ENCODE measurements at regions not wholly inside any gene's neighbourhood (a gene's known extent, or its start where the extent isn't known, plus 50 kb on each side); places are given as distances from the start of the nearest gene placed in this dataset.

DNA sequence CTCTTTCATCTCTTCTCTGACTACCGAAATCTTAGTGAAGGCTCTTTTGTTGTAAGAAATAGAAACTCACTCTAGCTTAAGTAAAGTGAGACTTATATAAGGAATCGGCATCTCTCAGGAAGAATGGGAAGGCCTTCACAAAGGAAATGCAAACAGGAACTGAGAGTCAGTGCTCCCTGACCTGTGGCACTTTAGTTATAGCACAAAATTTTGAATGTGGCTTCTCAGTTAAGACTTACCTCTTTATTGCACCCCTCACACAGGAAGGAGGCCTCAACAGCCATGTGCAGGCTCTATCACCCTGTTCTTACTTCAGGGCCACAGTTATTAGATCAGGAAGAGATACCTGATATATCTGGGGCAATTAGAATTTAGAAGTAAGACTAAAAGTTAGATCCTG lies 224.7 kb upstream of the EGLN3 start:
- no peak overlapping the region for H3K27ac ChIP-seq (ENCODE audit: low read depth, low read length)
- no peaks in the 10 kb centered on the region for H3K9me3 ChIP-seq (ENCODE audit: control insufficient read depth, insufficient read depth, low read length)
- H3K9ac ChIP-seq (ENCODE audit: low read depth, low read length) = no peak overlapping the region
- no peaks in the 10 kb centered on the region for H3K36me3 ChIP-seq (ENCODE audit: control insufficient read depth, insufficient read depth, low read length)
- no peaks in the 10 kb centered on the region for H3K27me3 ChIP-seq (ENCODE audit: control insufficient read depth, insufficient read depth, low read length)
- H3K4me1 ChIP-seq (ENCODE audit: control insufficient read depth, insufficient read depth, low read length) = 0 out of 2 replicates have a peak, but pooled peaks cover 1% of the 10 kb centered on the region
- no peak overlapping the region for H3K4me3 ChIP-seq (ENCODE audit: low read depth, low read length)

- H3K27ac ChIP-seq (ENCODE audit: low read depth, low read length) = no peak overlapping the region
- H3K4me3 ChIP-seq (ENCODE audit: low read depth, low read length) = no peak overlapping the region
- H3K27me3 ChIP-seq (ENCODE audit: control insufficient read depth, insufficient read depth, low read length) = no peaks in the 10 kb centered on the region
- no peaks in the 10 kb centered on the region for H3K4me1 ChIP-seq (ENCODE audit: control insufficient read depth, insufficient read depth, low read length)
- H3K36me3 ChIP-seq (ENCODE audit: control insufficient read depth, insufficient read depth, low read length) = no peaks in the 10 kb centered on the region
- H3K9me3 ChIP-seq (ENCODE audit: control insufficient read depth, insufficient read depth, low read length) = no peaks in the 10 kb centered on the region
- no peak overlapping the region for H3K9ac ChIP-seq (ENCODE audit: low read depth, low read length)
Measured at GRCh38 chr14:34174973-34175372, 224.1 kb upstream of the EGLN3 start.

DNA sequence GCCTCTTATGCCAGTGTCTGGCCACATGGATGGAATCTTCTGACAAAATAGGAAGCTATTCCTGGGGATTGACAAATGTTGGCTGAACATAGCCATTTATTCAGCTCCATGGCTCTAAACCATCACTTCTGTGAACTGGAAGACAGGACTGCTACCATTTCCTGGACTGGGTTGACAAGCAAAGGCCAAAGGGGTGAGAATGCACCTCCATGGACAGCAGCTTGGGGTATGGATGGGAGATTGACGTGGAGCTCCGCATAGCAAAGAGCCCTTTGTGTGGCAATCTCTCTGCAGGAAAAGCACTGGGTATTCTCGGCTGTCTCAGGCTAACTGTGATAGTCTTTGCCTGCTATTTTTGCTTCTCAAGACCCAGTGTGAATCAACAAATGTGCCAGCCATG lies 223.0 kb upstream of the EGLN3 start:
- Histone ChIP-seq H3K36me3 (ENCODE audit: control insufficient read depth, insufficient read depth, low read length) (no peaks in the 10 kb centered on the region), H3K9ac (ENCODE audit: low read depth, low read length) (no peak overlapping the region), H3K4me3 (ENCODE audit: low read depth, low read length) (no peak overlapping the region), H3K9me3 (ENCODE audit: control insufficient read depth, insufficient read depth, low read length) (no peaks in the 10 kb centered on the region), H3K27me3 (ENCODE audit: control insufficient read depth, insufficient read depth, low read length) (no peaks in the 10 kb centered on the region), H3K4me1 (ENCODE audit: control insufficient read depth, insufficient read depth, low read length) (no peaks in the 10 kb centered on the region), H3K27ac (ENCODE audit: low read depth, low read length) (no peak overlapping the region)

- Histone ChIP-seq H3K4me1 (ENCODE audit: control insufficient read depth, insufficient read depth, low read length) (no peaks in the 10 kb centered on the region), H3K9ac (ENCODE audit: low read depth, low read length) (no peak overlapping the region), H3K36me3 (ENCODE audit: control insufficient read depth, insufficient read depth, low read length) (no peaks in the 10 kb centered on the region), H3K9me3 (ENCODE audit: control insufficient read depth, insufficient read depth, low read length) (no peaks in the 10 kb centered on the region), H3K27ac (ENCODE audit: low read depth, low read length) (no peak overlapping the region), H3K27me3 (ENCODE audit: control insufficient read depth, insufficient read depth, low read length) (no peaks in the 10 kb centered on the region), H3K4me3 (ENCODE audit: low read depth, low read length) (no peak overlapping the region)
Measured at GRCh38 chr14:34172550-34173368, 221.9 kb upstream of the EGLN3 start.

DNA sequence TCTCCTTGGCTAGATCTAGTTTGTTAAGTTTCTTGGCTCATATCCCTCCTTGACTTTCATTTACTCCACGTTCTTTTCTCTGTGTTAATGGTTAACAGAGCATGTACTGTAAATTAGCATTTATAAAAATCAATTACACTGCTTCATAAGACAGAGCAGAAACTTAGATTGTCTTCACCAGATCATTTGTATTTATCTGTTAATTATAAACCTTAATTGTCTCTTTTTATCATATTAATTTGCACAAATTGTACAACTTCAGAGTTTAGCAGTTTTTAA lies 221.2 kb upstream of the EGLN3 start:
- Histone ChIP-seq H3K36me3 (ENCODE audit: control insufficient read depth, insufficient read depth, low read length) (no peaks in the 10 kb centered on the region), H3K4me3 (ENCODE audit: low read depth, low read length) (no peak overlapping the region), H3K27ac (ENCODE audit: low read depth, low read length) (no peak overlapping the region), H3K9me3 (ENCODE audit: control insufficient read depth, insufficient read depth, low read length) (no peaks in the 10 kb centered on the region), H3K27me3 (ENCODE audit: control insufficient read depth, insufficient read depth, low read length) (no peaks in the 10 kb centered on the region), H3K4me1 (ENCODE audit: control insufficient read depth, insufficient read depth, low read length) (no peaks in the 10 kb centered on the region), H3K9ac (ENCODE audit: low read depth, low read length) (no peak overlapping the region)

DNA sequence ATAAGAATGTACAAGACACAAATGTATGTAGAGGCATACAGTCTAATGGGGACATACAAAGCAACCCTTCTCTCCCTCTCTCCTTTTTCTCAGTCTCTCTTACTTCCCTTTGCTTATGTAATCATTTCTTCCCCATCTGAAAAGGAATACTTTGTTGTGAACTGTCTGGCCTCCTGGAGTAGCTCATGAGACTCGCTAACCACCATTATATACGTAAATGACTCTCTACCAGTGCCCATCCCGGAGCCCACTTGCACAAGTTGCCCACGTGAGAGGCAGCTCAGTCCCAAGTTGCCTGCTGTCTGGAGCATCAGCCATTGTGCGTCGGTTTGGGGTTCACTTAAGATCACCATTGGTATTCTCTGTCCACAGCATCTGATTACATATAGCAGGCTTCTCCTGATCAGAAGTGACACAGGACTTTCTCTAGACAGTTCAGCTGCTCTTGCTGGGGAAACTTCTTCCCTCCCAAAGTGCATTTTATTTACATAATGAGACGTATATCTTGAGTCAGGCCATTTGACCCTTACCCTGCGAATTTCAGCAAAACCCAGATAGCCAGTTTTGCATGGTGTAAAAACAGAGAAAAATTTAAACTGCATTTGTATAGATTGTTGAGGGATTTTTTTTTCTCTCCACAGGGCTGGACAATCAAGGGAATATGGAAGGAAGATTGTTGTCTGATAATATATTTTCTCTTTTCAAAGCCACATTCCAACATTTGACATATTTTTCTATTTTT lies 220.7 kb upstream of the EGLN3 start:
- H3K36me3 ChIP-seq (ENCODE audit: control insufficient read depth, insufficient read depth, low read length) = no peaks in the 10 kb centered on the region
- H3K27me3 ChIP-seq (ENCODE audit: control insufficient read depth, insufficient read depth, low read length) = no peaks in the 10 kb centered on the region
- H3K9ac ChIP-seq (ENCODE audit: low read depth, low read length) = no peak overlapping the region
- H3K9me3 ChIP-seq (ENCODE audit: control insufficient read depth, insufficient read depth, low read length) = no peaks in the 10 kb centered on the region
- no peak overlapping the region for H3K27ac ChIP-seq (ENCODE audit: low read depth, low read length)
- no peak overlapping the region for H3K4me3 ChIP-seq (ENCODE audit: low read depth, low read length)
- no peaks in the 10 kb centered on the region for H3K4me1 ChIP-seq (ENCODE audit: control insufficient read depth, insufficient read depth, low read length)

GRCh38 chr14:34170882-34171281 lies 220.0 kb upstream of the EGLN3 start:
- Histone ChIP-seq H3K9me3 (ENCODE audit: control insufficient read depth, insufficient read depth, low read length) (no peaks in the 10 kb centered on the region), H3K27ac (ENCODE audit: low read depth, low read length) (no peak overlapping the region), H3K4me3 (ENCODE audit: low read depth, low read length) (no peak overlapping the region), H3K27me3 (ENCODE audit: control insufficient read depth, insufficient read depth, low read length) (no peaks in the 10 kb centered on the region), H3K4me1 (ENCODE audit: control insufficient read depth, insufficient read depth, low read length) (no peaks in the 10 kb centered on the region), H3K9ac (ENCODE audit: low read depth, low read length) (no peak overlapping the region), H3K36me3 (ENCODE audit: control insufficient read depth, insufficient read depth, low read length) (no peaks in the 10 kb centered on the region)

GRCh38 chr14:34169561-34169960 lies 218.7 kb upstream of the EGLN3 start:
- no peaks in the 10 kb centered on the region for H3K4me1 ChIP-seq (ENCODE audit: control insufficient read depth, insufficient read depth, low read length)
- H3K27me3 ChIP-seq (ENCODE audit: control insufficient read depth, insufficient read depth, low read length) = no peaks in the 10 kb centered on the region
- H3K9ac ChIP-seq (ENCODE audit: low read depth, low read length) = no peak overlapping the region
- no peaks in the 10 kb centered on the region for H3K9me3 ChIP-seq (ENCODE audit: control insufficient read depth, insufficient read depth, low read length)
- H3K27ac ChIP-seq (ENCODE audit: low read depth, low read length) = no peak overlapping the region
- no peak overlapping the region for H3K4me3 ChIP-seq (ENCODE audit: low read depth, low read length)
- no peaks in the 10 kb centered on the region for H3K36me3 ChIP-seq (ENCODE audit: control insufficient read depth, insufficient read depth, low read length)

DNA sequence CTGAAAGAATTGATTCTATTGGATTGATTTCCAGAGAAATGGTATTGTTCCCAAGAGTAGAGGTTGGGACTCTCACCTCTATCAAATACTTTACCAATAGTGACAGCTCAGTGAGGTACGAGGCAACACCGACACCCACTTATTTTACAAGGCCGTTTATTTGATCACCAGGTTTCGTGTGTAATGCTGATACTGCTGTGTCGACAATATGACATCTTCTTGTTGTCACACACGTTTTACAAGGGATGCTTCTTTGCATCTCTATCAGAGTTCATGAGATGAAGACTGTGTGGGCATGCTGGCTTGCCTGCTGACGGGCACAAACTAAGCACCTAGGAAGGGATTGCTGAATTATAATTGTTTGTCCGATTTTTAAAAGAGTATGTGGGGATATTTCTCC lies 217.8 kb upstream of the EGLN3 start:
- H3K4me3 ChIP-seq (ENCODE audit: low read depth, low read length) = no peak overlapping the region
- H3K36me3 ChIP-seq (ENCODE audit: control insufficient read depth, insufficient read depth, low read length) = no peaks in the 10 kb centered on the region
- H3K27me3 ChIP-seq (ENCODE audit: control insufficient read depth, insufficient read depth, low read length) = no peaks in the 10 kb centered on the region
- no peaks in the 10 kb centered on the region for H3K9me3 ChIP-seq (ENCODE audit: control insufficient read depth, insufficient read depth, low read length)
- H3K9ac ChIP-seq (ENCODE audit: low read depth, low read length) = no peak overlapping the region
- H3K4me1 ChIP-seq (ENCODE audit: control insufficient read depth, insufficient read depth, low read length) = no peaks in the 10 kb centered on the region
- no peak overlapping the region for H3K27ac ChIP-seq (ENCODE audit: low read depth, low read length)

GRCh38 chr14:34165847-34166350 lies 215.0 kb upstream of the EGLN3 start:
- H3K4me1 ChIP-seq (ENCODE audit: control insufficient read depth, insufficient read depth, low read length) = no peaks in the 10 kb centered on the region
- H3K27me3 ChIP-seq (ENCODE audit: control insufficient read depth, insufficient read depth, low read length) = no peaks in the 10 kb centered on the region
- no peak overlapping the region for H3K27ac ChIP-seq (ENCODE audit: low read depth, low read length)
- H3K36me3 ChIP-seq (ENCODE audit: control insufficient read depth, insufficient read depth, low read length) = no peaks in the 10 kb centered on the region
- H3K9me3 ChIP-seq (ENCODE audit: control insufficient read depth, insufficient read depth, low read length) = no peaks in the 10 kb centered on the region
- no peak overlapping the region for H3K9ac ChIP-seq (ENCODE audit: low read depth, low read length)
- no peak overlapping the region for H3K4me3 ChIP-seq (ENCODE audit: low read depth, low read length)

DNA sequence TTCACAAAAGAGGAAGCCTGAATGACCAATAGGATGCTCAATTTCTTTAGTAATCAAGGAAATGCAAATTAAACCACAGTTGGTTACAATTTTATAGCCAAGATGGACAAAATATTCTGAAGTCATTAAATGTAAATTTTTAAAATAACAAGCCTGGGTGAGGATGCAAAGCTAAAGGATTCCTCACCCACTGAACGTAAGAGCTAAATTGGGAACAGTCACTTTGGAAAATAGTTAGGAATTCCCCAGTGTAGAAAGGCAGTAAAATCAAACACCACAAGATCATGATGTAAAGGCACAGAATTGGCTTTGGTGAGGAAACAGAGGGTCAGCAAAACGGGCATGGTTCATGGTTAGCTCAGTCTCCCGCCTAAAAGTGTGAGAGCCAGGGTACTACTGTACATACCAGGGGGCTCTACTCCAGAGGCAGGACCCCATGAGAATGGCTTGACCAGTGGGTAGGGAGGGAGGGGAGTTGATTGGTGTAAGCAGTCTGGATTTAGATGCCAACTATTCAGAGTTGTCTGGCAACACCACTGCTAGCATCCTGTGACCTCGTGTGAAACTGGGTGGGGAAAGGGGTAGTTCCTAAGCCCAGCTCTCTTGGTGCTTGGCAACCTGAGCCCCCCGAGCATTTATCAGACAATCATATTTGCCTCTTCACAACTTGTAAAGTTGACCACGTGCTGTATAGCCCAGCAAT lies 213.4 kb upstream of the EGLN3 start:
- Histone ChIP-seq H3K27me3 (ENCODE audit: control insufficient read depth, insufficient read depth, low read length) (no peaks in the 10 kb centered on the region), H3K9me3 (ENCODE audit: control insufficient read depth, insufficient read depth, low read length) (no peaks in the 10 kb centered on the region), H3K9ac (ENCODE audit: low read depth, low read length) (no peak overlapping the region), H3K4me1 (ENCODE audit: control insufficient read depth, insufficient read depth, low read length) (no peaks in the 10 kb centered on the region), H3K36me3 (ENCODE audit: control insufficient read depth, insufficient read depth, low read length) (no peaks in the 10 kb centered on the region), H3K27ac (ENCODE audit: low read depth, low read length) (no peak overlapping the region), H3K4me3 (ENCODE audit: low read depth, low read length) (no peak overlapping the region)
